HG02938 (cell line): ENCODE measurements at regions not wholly inside any gene's neighbourhood (a gene's known extent, or its start where the extent isn't known, plus 50 kb on each side); places are given as distances from the start of the nearest gene placed in this dataset.

Experiments used
- ATAC-seq: cut with Tn5 transposase; IDR thresholded peaks from one replicate; pipeline ENCODE4 v1.9.1; 2021; ENCODE audit warnings: mild to moderate bottlenecking, moderate library complexity; ENCODE audit not compliant: unreplicated experiment

DNA sequence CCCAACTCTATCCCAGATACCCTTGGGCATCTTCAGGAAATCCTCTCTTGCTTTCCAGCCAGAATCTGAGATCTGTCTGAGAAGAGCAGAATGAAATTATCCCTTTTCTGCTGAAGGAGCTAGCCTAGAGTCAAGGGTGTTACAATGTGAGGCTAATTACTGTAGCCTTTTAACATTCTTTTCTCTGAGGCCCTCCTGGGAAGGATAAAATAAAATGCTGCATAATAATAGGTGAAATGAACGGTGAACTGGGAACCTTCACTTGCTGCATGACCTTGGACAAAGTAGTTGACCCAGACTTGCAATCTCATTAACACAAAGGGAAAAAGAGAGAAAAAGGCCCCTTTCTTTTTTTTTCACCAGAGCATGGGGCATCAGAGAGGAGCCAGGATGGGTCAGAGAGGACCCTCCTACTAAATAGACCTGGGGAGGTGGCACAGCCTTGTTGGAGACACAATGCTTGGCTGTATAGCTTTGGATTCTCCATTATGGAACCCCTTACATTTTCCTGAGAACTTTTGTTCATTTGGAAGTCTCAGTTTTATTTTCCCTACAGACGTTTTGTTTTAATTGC lies 137.0 kb upstream of the LIPC start:
- no peak for ATAC-seq

DNA sequence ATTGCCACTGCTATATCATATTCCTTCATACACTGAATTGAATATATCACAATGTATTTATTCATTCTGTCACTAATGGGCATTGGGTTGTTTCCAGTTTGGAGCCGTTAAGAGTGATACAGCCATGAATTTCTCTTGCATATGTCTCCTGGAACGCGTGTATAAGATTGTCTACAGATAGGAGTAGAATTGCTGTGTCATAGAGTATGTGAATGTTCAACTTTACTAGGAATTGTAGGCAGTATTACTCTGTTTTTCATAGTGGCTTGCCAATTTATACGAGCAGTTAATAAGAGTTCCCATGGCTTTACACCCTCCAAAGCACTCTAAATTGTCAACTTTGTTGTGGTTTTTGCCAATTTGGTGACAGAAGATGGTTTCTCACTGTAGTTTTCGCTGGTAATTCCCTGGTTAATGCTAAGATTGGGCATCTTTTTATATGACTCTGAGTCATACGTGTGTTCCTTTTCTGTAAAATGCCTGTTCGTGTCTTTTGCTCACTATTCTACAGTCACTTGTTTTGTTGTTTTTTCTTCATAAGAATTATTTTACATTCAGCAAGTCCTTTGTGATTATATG lies 136.1 kb upstream of the LIPC start:
- ATAC-seq = no peak

DNA sequence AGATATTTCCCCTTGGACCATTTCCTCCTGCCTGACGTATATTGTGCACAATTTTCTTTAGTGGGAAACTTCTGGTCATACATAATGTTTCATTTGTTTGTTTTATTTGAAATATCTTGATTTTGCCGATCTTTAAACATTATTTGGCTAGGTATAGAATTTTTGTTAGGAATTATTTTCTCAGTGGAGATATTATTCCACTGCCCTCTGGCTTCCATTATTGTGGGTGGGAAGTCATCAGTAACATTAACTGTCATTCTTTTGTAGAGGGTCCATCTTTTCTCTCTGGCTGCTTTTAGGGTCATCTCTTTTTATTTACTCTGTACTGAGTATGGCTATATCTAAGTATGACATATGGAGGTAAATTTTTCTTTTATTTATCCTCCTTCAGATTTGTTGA lies 135.5 kb upstream of the LIPC start:
- no peak for ATAC-seq

DNA sequence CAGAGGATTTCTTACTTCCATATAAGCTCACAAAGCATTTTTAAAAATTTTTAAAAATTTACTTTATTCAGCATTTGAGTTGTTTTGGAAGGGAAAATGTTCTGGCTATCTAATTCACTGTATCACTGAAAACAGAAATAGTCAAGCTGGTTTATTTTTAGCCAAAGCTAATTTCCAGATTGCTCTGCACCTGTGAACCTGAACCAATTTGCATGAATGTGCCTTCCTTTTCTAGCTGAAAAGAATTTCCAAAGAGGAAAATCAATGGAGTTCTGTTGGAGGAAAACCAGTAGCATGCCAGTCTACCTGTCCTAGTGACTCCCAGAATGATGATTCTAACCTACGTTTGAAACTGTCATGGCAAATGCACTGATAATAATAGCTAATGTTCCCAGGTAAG lies 134.2 kb upstream of the LIPC start:
- ATAC-seq = no peak

DNA sequence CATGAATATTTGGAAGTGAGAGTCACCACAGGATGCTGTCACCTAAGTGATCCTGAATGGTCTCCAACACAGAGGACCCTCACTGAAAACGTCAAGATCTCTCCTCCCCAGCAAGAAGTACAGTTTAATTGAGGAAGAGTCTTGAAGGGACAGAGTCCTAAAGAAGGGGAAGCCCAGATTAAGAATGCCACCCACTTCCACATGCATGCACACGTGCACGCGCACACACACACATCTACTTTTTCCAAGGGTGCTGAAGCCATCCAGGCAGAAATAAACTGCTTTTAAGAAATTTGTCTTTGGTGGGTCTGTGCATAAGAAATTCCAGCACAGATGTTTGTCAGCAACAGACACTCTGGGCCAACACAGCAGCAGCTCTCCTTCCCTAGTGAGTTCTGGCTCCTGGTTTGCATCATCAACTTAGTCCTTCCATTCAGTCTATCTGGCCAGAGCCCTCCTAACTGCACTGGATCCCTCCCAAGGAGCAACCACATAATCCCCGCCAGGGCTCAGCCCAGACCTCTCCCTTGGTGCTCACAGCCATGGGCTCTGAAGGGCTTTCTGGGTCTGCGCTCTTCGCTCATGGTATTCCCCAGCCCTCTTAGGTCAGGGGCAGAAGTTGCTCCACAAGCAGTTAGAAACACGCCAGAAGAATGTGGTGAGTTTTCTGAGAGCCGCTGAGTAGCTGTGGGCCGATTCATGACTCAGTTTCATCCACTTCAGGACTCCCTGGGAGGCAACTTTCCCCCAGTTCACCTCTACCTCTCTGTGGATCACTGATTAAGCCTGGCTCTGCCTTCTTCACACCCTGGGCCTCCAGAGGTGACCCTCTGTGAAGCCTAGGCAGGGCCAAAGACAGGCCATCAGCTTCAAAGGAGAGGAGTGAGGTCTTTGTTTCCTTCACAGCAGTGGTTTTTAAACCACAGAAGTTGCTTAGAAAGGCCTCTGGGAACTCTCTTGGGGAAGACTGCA lies 132.6 kb upstream of the LIPC start:
- ATAC-seq = no peak

DNA sequence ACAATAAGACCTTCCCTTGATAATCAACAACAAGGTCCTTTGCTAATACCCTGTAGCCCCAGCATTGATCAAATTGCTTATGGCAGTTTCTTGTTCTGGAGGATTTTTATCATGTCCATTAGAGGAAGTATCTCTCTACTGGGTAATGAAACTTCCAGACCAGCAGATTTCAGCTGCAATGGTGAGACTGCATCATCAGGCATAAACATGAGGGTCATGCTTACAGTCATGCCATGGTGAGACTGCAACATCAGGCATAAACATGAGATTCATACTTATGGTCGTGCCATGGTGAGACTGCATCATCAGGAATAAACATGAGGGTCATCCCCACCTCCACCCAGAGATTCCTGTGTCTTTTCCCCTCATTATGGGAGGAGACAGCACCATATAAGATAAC lies 129.0 kb upstream of the LIPC start:
- no peak for ATAC-seq

DNA sequence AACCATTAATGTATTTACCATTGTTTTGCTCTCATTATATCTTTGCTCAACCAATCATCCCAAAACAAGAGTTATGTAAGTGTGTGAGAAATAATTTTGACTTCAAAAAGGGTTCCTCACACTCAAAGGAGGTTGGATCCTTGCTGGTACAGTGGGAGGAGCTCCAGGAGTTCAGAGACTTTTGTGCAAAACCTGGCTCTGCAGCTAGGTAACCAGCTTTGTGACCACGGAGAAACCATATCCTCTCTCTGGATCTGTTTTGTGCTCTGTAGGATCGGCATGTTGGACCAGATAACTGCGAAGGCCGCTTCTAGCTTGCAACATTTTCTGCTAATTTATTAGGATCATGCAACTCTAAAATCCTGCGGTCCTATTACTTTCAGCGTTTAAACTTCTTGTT lies 128.6 kb upstream of the LIPC start:
- no peak for ATAC-seq

DNA sequence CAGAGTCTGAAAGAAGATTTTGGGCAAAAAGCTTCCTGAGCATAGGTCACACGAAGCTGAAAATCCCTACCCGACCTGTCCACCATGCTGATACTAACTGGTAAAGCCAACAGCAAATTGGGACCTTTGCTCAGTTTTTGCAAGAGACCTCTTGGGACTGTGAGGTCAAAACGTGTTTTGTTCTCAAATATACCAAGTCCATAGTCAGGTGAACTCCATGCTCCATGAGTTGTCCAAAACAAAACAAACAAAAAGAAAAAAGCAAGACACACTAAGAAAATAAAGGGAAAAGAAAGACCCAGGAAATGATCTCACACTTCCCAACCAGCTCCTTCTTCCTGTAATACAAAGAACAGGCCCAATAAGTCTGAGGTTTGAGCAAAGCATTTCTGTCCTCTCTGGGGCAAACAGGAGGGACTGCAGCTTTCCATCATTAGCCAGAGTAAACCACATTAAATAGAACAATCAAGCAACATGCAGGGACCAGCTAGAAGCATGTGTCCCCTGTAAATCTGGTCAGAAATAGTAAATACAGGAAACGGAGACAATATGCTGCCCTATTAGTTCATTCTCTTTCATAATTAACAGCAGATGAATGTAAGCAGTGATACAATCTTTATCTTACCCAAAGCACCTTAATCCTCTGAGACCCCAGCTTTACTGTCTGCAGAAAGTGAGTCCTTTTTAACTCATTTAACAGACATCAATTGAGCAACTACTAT lies 125.0 kb upstream of the LIPC start:
- ATAC-seq = no peak

DNA sequence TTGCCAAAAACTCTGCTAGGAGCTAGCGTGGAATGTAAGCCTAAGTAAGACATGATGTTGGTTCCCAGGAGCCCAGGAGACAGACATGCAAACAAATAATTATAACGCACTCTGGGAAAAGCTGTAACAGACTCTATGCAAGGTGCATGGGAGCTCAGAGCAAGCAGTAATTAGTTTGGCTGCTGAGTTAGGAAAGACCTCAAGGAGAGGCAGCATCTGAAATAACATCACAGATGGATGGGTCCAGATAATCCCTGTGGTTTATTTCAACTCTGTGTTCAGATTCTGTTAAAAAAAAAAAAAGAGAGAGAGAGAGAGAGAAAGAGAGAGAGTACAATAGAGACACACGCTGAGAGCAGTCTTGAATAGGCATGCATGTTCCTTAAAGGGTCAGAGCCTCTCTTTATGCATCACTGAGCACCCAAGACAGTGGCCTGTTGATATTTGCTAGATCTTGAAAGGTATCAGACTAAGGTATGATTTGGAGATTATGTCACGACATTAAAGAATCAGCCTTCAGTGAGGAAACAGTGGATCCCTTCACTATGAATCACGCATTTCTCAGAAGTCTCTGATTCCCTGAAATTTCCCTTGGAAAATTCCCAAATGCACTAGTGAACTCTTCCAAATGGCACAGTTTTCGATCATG lies 124.4 kb upstream of the LIPC start:
- no peak for ATAC-seq

DNA sequence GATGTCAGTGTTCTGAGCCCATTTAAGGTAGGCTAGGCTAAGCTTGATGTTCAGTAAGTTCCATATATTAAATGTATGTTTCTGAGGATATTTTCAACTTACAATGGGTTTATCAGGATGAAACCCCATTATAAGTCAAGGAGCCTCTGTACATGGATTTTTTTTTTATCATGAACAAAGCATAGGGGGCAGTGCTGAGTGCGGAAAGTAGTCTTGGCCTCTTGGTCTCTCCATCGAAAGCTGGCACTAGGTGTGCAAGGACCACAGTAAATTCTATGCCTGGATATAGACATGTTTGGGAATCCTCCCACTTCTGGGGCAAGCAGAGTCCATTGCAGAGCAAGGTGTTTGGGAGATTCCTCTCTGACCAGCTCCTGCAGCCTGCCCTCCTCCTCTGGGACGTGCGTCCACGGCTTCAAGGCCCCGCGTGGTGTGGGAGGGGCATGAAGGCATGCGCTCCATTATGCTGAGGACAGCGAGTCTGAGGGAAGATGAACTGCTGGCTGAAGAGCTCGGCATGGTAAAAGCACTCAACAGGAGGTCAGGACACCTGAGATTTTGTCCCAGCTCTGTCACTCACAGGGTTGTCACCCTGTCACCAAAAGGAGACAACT lies 122.9 kb upstream of the LIPC start:
- no peak for ATAC-seq

DNA sequence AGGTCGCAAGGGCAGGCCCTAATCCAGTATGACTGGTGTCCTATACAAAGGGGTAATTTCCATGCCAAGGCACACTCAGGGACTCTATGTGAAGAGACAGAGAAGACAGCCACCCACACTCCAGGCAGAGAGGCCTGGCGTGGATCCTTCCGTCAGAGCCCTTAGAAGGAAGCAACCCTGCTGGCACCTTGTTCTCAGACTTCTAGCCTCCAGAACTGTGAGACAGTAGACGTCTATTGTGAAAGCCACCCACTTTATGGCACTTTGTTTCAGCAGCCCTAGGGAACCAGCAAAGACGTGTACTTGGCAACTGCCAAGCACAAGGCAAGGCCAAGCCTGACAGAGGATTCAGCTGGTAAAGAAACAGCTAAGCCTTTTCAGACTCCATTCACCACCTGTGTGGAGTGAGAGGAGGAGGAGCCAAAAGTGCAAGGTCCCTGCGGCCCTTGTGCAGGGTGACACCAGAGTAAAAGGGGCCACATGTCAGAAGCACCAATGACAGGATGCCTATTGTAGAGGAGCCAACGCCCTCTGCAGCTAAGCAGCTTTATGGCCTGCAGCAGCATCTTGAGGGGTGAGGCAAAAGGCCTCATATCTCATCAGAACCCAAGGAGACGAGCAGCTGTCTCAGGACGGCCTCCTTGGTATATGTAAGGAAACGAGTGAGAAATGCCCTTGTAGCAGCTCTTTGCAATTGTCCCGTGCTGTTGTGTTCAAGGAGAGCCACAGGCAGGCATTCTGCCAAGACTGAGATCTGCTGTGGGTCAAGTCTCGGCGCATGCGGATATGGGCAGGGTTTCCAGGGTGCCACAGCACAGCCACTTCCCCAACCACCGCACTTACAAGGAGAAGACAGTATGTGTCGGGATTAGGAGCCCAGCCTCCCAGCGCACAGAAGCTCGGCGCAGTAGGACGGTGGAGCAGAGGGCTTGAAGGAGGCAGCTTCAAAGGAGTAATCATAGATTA lies 121.5 kb upstream of the LIPC start:
- ATAC-seq = no peak

DNA sequence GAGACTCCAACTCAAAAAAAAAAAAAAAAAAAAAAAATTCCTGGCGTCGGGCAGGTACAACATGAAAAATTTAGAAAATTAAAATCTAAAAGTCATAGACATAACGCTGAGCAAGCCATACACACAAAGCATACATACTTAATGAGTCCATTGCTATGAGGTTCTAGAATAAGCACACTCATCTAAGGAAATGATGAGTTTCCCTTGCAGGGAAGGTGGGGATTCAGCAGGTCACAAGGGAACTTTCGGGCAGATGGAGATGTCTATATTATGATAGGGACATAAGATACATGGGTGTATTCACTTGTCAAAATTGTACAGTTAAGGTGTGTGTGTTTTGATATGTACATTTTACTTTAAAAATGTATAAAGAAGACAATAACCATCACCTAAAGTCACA lies 120.2 kb upstream of the LIPC start:
- no peak for ATAC-seq

DNA sequence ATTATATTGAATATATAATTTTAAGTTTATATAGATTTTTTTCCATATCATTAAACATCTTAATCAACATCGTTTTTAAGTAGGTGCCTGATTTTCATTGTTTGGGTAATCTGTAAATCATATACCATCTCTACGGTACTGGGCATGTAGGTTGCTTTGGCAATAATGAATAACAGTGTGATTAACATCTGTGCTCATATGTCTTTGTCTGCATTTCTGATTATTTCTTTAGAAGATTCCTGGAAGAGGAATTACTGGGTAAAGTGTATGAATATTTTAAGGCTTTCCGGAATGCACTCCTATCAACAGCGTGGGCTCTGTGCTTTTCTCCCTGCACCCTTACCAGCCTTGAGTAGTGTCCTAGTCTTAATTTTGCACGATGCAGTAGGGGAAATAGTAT lies 119.8 kb upstream of the LIPC start:
- no peak for ATAC-seq

DNA sequence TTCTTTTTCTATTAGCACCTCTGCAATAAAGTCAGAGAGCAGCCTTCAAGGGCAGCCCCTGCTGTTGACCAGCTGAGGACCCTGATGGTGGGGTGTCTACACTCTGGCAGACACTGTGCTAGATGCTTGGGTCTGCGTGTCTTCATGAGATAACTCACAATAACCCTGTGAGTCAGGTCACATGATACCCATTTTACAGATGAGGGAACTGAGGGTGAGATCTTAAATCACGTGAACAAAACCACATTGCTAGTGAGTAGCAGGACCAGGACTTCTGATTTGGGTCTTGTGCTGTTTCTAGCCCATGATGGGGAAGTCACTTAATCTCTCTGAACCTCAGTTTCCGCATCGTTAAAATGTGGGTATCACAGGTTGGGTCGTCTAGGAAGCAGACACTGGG lies 118.5 kb upstream of the LIPC start:
- ATAC-seq = no peak

DNA sequence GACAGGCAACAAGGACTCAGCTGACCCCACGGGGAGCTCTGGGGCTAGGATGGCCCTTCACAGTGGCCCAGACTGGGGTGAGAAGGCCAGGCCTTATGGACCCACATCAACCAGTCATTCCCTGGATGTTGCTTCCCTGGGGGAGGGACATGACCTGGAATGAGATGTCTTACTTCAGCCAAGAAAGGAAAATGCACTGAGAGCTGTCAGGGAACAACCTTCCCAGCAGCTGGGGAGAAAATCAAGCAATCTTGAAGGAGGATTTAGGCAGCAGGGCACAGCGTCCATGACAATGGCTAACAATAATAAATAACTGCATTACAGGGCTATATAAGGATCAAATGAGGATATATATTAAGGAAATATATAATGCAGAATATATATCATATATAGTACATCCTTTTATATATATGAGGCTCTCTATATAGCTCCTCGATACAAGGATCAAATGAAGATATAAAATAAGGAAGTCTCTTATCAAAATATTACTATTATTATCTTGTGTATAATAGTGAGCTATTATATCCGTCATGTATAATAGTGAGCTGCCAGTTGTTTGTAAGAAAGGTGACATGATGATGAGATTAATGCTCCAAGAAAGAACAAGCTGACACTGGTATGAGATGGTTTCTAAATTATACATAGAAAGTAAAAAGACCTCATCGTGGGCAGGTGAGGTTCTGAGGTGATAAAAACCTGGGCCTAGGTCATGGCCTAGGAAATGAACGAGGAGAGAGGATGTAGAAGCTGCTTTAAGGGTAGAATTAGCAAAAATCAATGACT lies 117.8 kb upstream of the LIPC start:
- no peak for ATAC-seq

DNA sequence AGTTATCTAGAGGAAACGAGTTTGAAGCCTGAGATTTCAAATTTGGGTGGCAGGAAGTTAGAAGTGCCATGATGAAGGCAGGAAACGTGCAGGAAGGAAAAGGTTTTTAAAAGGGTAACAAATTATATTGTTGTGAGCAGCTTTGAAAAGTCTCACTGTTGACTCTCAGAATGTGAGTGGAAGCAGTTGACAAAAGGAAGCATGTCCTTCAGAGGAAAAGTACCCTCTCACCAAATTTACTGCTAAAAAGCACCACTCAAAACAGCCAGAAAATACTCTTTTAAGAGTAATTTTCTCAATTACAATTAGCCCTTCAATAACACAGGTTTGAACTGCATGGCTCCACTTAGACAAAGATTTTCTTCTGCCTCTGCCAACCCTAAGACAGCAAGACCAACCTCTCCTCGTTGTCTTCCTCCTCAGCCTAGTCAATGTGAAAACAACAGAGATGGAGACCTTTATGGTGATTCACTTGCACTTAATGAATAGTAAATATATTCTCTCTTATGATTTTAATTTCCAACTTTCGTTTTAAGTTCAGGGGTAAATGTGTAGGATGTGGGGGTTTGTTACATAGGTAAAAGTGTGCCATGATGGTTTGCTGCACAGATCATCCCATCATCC lies 117.1 kb upstream of the LIPC start:
- no peak for ATAC-seq

DNA sequence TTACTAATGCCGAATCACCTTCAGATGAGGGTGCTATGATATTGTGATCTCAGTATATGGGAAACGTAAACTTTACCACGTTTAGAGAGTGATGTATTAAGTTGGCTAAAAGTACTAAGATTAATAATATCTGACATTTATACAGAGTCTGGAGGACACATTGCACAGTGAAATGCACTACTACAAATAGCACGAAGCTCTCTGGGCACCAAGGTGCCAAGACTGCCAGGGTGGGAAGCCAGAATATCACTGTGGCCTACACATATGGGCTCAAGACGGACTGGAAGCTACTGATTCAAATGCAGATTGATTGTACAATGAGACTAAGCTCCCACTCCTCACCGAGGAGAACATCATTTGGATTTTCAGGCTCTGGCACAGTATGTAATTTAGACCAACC lies 113.3 kb upstream of the LIPC start:
- no peak for ATAC-seq

DNA sequence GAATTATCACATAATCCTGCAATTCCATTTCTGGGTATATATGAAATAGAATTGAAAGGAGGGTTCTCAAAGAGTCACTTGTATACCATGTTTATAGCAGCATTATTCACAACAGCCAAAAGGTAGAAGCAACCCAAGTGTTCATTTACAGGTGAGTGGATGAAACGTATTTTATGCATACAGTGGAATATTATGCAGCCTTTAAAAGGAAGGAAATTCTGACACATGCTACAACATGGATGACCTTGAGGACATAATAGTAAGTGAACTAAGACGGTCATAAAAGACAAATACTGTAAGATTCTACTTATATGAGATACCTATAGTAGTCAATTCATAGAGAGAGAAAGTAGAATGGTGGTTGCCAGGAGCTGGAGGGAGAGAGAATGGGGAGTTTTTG lies 110.8 kb upstream of the LIPC start:
- ATAC-seq = no peak
